ENCODE measurements at regions not wholly inside any gene's neighbourhood (a gene's known extent, or its start where the extent isn't known, plus 50 kb on each side); places are given as distances from the start of the nearest gene placed in this dataset.

DNA sequence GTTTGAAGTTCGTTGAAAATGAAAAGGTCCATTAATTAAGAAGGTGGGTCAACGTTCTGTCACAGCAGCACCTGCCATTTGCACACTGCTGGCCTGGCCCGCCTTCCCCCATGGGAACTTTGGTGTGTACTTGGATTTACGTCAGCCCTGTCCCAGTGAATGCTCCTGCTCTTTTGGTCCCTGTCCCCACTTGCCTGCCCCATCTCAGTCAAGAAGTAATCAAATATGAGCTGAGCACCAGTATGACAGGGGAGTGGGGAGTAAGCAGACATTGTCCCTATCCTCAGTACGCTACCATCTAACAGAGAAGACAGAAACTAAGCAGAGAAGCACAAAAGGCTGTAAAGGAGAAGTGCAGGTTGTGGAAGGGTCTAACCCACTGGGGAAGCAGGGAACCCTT, 65.1 kb downstream of the SLC4A3 start:
- Mint-ChIP-seq H3K36me3 (ENCODE audit: low read depth) (no peaks in the 10 kb centered on the region), H3K27me3 (peaks cover 30% of the 10 kb centered on the region), H3K27ac (no peak overlapping the region), H3K4me3 (no peak overlapping the region), H3K9me3 (no peaks in the 10 kb centered on the region), H3K4me1 (ENCODE audit: low read depth) (no peaks in the 10 kb centered on the region)
- intact Hi-C loops (cut with micrococcal nuclease) = no loop called here

DNA sequence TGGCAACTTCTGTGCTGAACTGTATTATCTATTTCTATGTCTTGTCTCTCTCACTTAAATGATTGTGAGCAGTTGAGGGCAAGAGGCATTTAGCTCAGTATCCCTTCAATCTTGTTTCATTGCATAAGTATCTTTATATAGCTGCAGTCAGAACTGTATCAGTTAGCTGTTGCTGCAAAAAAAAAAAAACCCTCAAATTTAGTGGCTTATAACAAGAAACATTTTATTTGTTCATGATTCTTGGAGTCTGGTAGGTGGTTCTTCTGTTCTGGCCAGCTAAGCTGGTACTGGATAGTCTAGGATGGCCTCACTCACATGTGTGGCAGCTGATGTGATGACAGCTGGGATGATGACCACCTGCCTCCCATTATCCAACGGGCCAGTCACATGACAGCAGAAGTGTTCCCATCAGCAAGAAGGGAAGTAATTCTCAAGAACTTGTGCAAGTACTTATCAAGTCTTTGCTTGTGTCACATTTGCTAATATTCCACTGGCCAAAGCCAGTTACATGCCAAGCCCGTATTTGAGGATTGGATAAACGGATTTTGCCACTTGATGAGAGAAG, 67.8 kb downstream of the SLC4A3 start:
- H3K27me3 Mint-ChIP-seq = peaks cover 20% of the 10 kb centered on the region
- intact Hi-C loops (cut with micrococcal nuclease) = no loop called here

DNA sequence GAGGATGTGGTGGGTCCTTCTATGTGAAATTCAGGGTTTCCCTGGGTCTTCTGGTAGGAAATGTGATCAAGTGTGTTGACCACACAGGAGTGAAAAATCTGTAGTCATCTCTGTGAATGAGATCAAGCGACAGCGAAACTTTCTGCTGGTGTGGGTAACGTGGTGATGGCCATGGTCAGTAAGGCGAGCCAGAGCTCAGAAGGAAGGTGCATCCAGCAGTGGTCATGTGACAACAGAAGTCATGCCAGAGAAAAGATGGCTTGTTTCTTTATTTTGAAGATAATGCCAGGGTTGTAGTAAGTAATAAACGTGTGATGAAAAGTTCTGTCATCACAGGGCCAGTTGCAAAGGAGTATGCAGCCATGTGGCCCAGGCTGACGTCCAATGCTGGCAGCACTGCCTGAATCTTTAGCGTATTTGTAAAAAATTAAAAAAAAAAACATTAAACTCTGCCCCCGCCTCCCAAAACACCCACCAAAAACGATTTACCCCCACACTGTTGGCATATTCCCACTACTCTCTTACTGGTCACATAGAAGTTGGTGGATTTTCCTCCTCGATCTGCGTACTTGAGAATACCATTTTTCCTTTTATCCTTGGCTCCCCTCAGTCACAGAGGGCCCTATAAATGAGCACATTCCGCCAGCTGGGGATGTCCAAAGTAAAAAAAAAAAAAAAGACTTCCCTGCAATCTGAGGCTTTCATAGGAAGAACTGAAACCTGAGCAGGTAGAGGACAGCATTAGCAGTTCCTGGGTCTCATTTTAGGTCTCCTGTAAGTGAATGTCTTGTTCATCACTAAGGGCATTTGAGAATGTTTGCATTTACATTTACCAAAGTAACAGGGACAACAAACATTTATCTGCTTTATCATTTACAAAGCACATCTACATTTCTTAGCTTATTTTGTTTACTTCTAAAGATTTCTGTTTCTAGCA, 70.6 kb downstream of the SLC4A3 start:
- no peak overlapping the region for H3K27ac Mint-ChIP-seq
- no peaks in the 10 kb centered on the region for H3K36me3 Mint-ChIP-seq (ENCODE audit: low read depth)
- intact Hi-C loops (cut with micrococcal nuclease) = no loop called here
- H3K9me3 Mint-ChIP-seq = no peaks in the 10 kb centered on the region
- H3K4me3 Mint-ChIP-seq = no peak overlapping the region
- no peaks in the 10 kb centered on the region for H3K4me1 Mint-ChIP-seq (ENCODE audit: low read depth)
- peaks cover 14% of the 10 kb centered on the region for H3K27me3 Mint-ChIP-seq

More for the DNA sequence above, 67.8 kb downstream of the SLC4A3 start:
- no peaks in the 10 kb centered on the region for H3K4me1 Mint-ChIP-seq (ENCODE audit: low read depth)
- H3K36me3 Mint-ChIP-seq (ENCODE audit: low read depth) = no peaks in the 10 kb centered on the region
- H3K27ac Mint-ChIP-seq = no peak overlapping the region
- H3K9me3 Mint-ChIP-seq = no peaks in the 10 kb centered on the region
- H3K4me3 Mint-ChIP-seq = no peak overlapping the region

DNA sequence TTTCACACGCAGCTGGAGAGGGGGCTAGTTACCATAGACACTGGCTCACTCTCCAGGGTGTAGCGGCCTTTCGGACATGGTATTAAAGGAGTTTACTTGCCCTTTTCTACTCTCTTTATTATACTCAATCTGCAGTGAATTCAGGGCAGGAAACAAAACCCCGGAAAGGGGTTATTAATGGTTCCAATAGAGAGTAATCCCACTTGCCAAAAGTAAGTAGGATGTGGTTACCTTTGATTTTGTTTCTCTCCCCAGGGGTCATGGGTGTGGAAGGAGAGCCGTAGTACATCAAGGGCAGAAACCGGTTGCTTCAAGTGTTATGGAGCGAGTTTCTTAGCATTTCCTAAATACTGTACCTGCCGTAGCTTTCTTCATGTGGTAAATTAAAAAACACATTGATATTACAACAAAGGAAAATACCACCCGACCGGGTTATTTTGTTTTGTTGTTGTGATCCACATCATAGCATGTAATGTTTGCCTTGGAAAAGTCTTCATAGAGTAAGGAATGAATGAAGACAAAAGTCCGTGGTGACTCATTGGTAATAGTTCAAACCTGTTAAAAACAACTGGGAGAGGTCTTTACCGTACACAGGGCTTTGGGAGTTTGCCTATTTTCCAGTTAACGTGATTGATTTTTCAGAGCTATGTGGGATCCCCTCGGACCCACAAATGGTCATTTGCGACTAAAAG, 71.5 kb downstream of the SLC4A3 start:
- H3K27ac Mint-ChIP-seq = no peak overlapping the region
- no peak overlapping the region for H3K4me3 Mint-ChIP-seq
- no peaks in the 10 kb centered on the region for H3K4me1 Mint-ChIP-seq (ENCODE audit: low read depth)
- no peaks in the 10 kb centered on the region for H3K9me3 Mint-ChIP-seq
- intact Hi-C loops (cut with micrococcal nuclease) = no loop called here
- peaks cover 14% of the 10 kb centered on the region for H3K27me3 Mint-ChIP-seq
- H3K36me3 Mint-ChIP-seq (ENCODE audit: low read depth) = no peaks in the 10 kb centered on the region

DNA sequence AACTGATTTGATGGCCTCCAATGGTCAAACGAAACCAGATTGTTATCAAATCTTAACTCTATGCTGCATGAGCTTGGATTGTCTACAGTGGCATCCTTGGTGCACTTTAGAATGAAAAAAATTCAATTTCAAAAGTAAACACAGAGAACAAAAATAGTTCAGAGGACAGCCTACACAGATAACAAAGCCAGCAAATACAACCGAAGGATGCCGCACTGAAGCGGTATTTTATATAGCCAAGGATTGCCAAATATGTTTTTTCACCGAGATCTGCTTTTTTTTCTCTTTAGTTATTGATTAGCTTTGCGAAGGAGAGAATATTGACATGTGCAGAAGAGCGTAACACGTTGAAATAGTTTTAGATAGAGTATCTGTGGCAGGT, 72.0 kb downstream of the SLC4A3 start:
- Mint-ChIP-seq H3K27me3 (peaks cover 14% of the 10 kb centered on the region), H3K4me3 (no peak overlapping the region), H3K9me3 (no peaks in the 10 kb centered on the region), H3K36me3 (ENCODE audit: low read depth) (no peaks in the 10 kb centered on the region), H3K4me1 (ENCODE audit: low read depth) (no peaks in the 10 kb centered on the region), H3K27ac (no peak overlapping the region)
- intact Hi-C loops (cut with micrococcal nuclease) = no loop called here

DNA sequence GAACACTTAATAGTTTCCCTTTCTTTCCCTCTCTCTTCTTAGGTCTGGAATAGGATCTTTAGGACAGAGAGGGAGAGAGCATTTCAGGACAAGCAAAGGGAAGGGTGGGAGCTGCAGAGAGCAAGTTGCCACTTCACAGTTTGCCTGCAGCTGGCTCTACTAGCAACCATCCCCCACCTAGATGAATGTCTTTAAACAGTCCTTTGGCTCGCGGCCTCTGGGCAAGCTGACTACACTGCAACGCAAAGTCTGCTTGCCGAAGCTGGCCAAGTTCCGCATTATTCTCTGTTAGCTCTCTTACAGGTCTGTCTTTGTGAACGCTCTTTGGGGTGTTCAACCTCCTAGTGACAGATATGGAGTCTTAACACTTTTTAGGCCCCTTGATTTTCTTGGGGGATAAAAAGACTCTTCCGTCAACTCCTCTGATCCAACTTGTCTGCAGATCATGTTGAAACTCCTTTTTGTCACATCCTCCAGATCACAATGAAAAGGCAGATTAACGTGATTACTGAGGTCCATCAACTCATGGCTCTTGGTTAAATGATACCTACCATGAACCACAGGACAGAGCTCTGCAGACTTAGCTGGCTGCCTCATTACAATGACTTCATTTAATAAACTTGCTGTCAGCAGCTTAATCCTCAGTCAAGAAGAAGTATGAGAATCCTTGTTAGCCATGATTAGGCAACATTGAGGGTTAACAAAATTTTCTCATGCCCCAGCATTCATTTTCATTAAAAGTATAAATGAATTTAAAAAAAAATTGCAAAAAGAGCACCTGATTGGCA, 74.6 kb downstream of the SLC4A3 start:
- intact Hi-C loops (cut with micrococcal nuclease) = no loop called here
- Mint-ChIP-seq H3K9me3 (no peaks in the 10 kb centered on the region), H3K4me1 (ENCODE audit: low read depth) (no peaks in the 10 kb centered on the region), H3K4me3 (no peak overlapping the region), H3K27me3 (peaks cover 19% of the 10 kb centered on the region), H3K27ac (no peak overlapping the region), H3K36me3 (ENCODE audit: low read depth) (no peaks in the 10 kb centered on the region)

DNA sequence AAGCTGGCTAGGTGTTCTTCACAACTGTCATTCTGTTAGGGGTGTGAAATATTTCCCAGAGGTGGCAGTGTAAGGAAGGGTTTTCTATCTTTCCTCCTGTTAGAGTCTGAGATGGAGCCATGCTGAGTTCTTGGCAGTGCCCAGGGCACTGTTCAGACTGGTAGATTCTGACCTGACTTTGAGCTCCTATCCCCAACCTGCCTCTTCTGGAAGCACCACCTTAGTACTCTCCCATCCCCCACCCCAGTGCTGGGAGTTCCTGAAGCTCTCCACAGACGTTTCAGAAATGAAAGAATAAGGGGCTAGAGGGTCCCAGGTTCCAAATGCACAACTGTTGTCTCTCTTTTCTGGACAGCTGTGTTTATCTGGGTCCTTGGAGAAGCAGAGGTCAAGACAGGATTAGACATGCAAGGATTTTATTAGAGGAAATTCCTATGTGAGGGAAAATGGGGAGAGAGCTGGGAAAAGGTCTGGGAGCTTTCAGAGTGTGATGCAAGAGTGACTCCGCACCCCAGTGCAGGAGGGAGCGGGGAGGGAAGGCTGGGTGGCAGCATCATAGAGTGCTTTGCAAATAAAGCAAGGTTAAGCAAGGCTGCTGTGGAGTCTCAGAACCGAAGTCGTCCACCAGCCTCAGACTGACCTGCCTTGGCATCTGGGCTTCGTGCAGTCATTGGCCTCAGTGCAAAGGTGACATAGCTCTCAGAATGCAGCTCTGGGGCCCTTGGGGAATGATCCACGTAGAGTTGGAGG, 75.5 kb downstream of the SLC4A3 start:
- no peak overlapping the region for H3K27ac Mint-ChIP-seq
- H3K36me3 Mint-ChIP-seq (ENCODE audit: low read depth) = no peaks in the 10 kb centered on the region
- H3K4me1 Mint-ChIP-seq (ENCODE audit: low read depth) = no peaks in the 10 kb centered on the region
- intact Hi-C loops (cut with micrococcal nuclease) = no loop called here
- no peaks in the 10 kb centered on the region for H3K9me3 Mint-ChIP-seq
- peaks cover 16% of the 10 kb centered on the region for H3K27me3 Mint-ChIP-seq
- no peak overlapping the region for H3K4me3 Mint-ChIP-seq

DNA sequence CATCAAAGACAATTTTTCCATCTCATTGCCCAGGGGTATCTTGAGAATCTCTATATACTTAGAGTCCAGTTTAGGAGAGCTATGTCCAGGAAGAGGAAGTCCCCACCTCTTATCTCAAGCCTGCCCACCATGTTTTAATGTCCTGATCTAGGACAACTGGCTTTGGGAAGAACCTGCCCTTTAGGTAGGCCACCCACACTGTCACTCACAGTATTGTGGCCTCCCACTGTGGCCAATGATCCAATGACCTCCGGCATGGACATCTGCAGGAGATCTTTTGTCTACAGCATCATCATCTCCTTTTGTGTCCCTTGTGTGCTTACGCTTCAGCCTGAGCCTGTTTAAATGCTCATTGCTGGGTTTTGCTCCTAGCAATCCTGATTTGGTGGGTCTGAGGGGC, 77.4 kb downstream of the SLC4A3 start:
- Mint-ChIP-seq H3K27me3 (peaks cover 14% of the 10 kb centered on the region), H3K27ac (no peak overlapping the region), H3K4me3 (no peak overlapping the region)

DNA sequence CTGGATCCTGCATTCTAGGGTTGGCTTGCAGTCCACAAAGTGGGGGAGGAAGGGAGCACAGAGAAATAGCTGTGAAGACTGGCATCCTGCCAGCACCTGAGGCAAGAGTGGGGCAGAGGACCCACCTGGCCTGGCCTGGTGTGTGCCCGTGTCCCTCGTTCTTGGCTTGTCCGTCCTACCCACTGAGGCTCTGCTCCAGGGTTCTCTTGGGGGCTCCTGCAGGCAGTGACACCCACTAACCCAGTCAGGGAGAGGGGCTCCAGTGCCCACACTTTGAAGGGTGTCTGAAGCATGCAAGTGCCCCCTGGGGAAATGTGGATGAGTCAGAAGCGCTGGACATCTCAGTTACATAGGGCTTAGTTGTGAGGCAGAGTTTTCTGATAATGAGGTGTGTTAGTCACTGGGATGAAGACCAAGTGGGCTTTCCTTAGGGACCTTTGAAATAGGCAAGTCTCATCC, 79.4 kb downstream of the SLC4A3 start:
- H3K4me1 Mint-ChIP-seq (ENCODE audit: low read depth) = no peaks in the 10 kb centered on the region
- no peak overlapping the region for H3K27ac Mint-ChIP-seq
- H3K9me3 Mint-ChIP-seq = no peaks in the 10 kb centered on the region
- peaks cover 13% of the 10 kb centered on the region for H3K27me3 Mint-ChIP-seq
- intact Hi-C loops (cut with micrococcal nuclease) = no loop called here
- no peak overlapping the region for H3K4me3 Mint-ChIP-seq
- no peaks in the 10 kb centered on the region for H3K36me3 Mint-ChIP-seq (ENCODE audit: low read depth)

More for the DNA sequence above, 77.4 kb downstream of the SLC4A3 start:
- Mint-ChIP-seq H3K4me1 (ENCODE audit: low read depth) (no peaks in the 10 kb centered on the region), H3K36me3 (ENCODE audit: low read depth) (no peaks in the 10 kb centered on the region), H3K9me3 (no peaks in the 10 kb centered on the region)
- intact Hi-C loops (cut with micrococcal nuclease) = no loop called here

DNA sequence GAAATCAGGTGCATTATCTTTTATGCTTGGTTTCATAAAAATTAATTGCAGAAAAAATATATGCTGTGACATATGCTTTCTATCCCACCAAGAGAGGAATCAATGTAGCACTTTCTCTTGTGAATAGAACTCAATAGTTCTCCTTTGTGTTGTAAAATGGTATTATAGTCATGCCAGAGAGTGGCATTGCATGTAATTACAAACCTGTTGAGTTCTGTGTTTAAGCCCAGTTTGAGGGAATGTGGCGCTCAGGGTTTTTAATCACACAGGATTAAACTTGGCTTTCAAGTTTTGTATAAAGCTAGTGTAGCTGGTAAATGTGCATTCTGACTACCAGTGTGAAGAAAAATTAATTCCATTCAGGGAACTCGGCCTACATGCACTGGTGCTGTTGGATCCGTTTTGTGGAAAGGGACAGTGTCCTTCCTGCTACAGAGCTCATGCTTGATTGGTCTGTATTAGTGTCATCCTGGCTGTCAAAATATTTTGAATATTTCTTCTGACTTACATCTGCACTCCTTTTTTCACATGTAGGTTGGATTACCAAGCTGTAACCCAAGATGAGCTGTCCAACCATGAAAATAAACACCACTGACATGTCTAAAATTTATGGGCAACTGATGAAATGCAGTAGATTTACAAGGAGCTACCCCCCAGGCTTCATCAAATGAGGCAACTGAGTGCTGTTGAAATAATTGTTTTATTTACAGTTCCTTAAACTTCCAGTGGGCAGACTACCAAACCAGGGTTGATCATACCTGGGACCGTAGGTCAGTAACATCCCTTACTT, 80.3 kb downstream of the SLC4A3 start:
- H3K4me3 Mint-ChIP-seq = no peak overlapping the region

DNA sequence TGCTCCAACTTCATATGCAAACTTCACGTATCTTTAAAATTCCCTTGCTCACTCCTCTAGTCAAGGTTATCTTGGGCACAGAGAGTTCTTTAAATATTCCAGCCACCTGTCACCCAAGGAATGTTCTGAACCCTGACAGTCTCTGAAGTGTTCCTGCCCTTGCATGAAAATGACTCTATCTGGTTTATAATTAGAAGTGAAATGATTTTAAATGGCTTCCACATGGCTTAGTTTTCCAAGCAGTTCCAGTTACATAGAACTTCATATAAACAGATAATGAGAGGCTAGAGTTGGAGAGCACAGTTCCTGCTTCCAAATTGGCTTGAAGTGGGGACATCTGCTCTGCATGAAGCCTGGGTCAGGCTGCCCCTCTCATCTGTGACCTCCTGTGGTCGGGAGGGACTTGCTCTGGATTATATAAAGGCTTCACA, 81.9 kb downstream of the SLC4A3 start:
- H3K36me3 Mint-ChIP-seq (ENCODE audit: low read depth) = no peaks in the 10 kb centered on the region
- intact Hi-C loops (cut with micrococcal nuclease) = no loop called here
- no peaks in the 10 kb centered on the region for H3K4me1 Mint-ChIP-seq (ENCODE audit: low read depth)
- peaks cover 13% of the 10 kb centered on the region for H3K27me3 Mint-ChIP-seq
- H3K27ac Mint-ChIP-seq = no peak overlapping the region
- peaks cover 17% of the 10 kb centered on the region for H3K9me3 Mint-ChIP-seq
- H3K4me3 Mint-ChIP-seq = no peak overlapping the region

More for the DNA sequence above, 80.3 kb downstream of the SLC4A3 start:
- H3K4me1 Mint-ChIP-seq (ENCODE audit: low read depth) = no peaks in the 10 kb centered on the region
- intact Hi-C loops (cut with micrococcal nuclease) = no loop called here
- peaks cover 7% of the 10 kb centered on the region for H3K9me3 Mint-ChIP-seq
- H3K27ac Mint-ChIP-seq = no peak overlapping the region
- no peaks in the 10 kb centered on the region for H3K36me3 Mint-ChIP-seq (ENCODE audit: low read depth)
- peaks cover 14% of the 10 kb centered on the region for H3K27me3 Mint-ChIP-seq

DNA sequence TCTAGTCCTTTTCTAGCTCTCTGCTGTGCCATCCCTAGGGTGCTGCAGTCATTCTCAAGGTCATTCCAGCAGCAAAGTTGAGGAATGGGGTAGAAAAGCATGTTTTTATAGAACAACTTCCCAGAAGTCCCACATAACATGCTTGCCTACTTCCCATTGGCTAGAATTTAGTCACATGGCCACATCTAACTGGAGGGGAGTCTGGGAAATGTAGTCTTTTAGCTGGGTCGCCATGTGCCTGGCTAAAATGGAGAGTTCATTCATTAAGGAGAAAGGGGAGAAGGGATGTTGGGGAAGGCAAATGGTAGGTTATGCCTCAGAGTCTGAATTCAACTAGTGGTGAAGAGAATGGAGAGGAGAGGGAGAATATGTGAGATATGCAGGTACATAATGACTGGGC, 85.7 kb downstream of the SLC4A3 start:
- peaks cover 5% of the 10 kb centered on the region for H3K4me1 Mint-ChIP-seq (ENCODE audit: low read depth)
- H3K27ac Mint-ChIP-seq = no peak overlapping the region
- no peak overlapping the region for H3K4me3 Mint-ChIP-seq
- no peaks in the 10 kb centered on the region for H3K36me3 Mint-ChIP-seq (ENCODE audit: low read depth)
- intact Hi-C loops (cut with micrococcal nuclease) = no loop called here
- H3K27me3 Mint-ChIP-seq = peaks cover 7% of the 10 kb centered on the region
- H3K9me3 Mint-ChIP-seq = peaks cover 17% of the 10 kb centered on the region
